Astrocyte (in vitro differentiated cells and primary cell): ENCODE measurements at regions not wholly inside any gene's neighbourhood (a gene's known extent, or its start where the extent isn't known, plus 50 kb on each side); places are given as distances from the start of the nearest gene placed in this dataset.

ENCODE experiments used
- DNase-seq: peaks from one replicate; pipeline ENCODE4 v3.0.0-alpha.2; 2010; ENCODE audit warnings: low read depth
- FAIRE-seq: peaks from 2 replicates; lab custom pipeline; 2011; peaks lifted over from hg19 to GRCh38; lab: Jason Lieb, UNC
- H2AFZ ChIP-seq: 2 replicates; pipeline ENCODE4 v1.6.0; 2012; ENCODE audit warnings: low read depth, low read length, inconsistent platforms
- H3K27ac ChIP-seq: 2 replicates; pipeline ENCODE4 v1.5.1; 2011; ENCODE audit warnings: low read depth, low read length, inconsistent platforms
- H3K27me3 ChIP-seq: 2 replicates; pipeline ENCODE4 v1.6.0; 2011; ENCODE audit warnings: low read length, inconsistent platforms; ENCODE audit not compliant: insufficient read depth
- H3K36me3 ChIP-seq: 2 replicates; pipeline ENCODE4 v1.5.1; 2011; ENCODE audit warnings: low read length, inconsistent platforms; ENCODE audit not compliant: insufficient read depth
- H3K4me1 ChIP-seq: 2 replicates; pipeline ENCODE4 v1.5.1; 2011; ENCODE audit warnings: low read length, inconsistent platforms; ENCODE audit not compliant: insufficient read depth
- H3K4me2 ChIP-seq: 2 replicates; pipeline ENCODE4 v1.6.0; 2012; ENCODE audit warnings: low read length, inconsistent platforms
- H3K4me3 ChIP-seq: 2 replicates; pipeline ENCODE4 v1.5.1; 2011; ENCODE audit warnings: low read depth, mild to moderate bottlenecking, low read length, inconsistent platforms; ENCODE audit not compliant: insufficient read depth
- H3K79me2 ChIP-seq: 2 replicates; pipeline ENCODE4 v1.6.0; 2012; ENCODE audit warnings: mild to moderate bottlenecking, low read length, inconsistent platforms; ENCODE audit not compliant: insufficient read depth
- H3K9ac ChIP-seq: 2 replicates; pipeline ENCODE4 v1.6.0; 2012; ENCODE audit warnings: mild to moderate bottlenecking, low read length, inconsistent platforms
- H3K9me3 ChIP-seq: 2 replicates; pipeline ENCODE4 v1.5.1; 2012; ENCODE audit warnings: low read depth, mild to moderate bottlenecking, low read length, inconsistent platforms; ENCODE audit not compliant: insufficient read depth
- H4K20me1 ChIP-seq: 2 replicates; pipeline ENCODE4 v1.6.0; 2012; ENCODE audit warnings: low read length, inconsistent platforms; ENCODE audit not compliant: insufficient read depth
- H3K27ac Mint-ChIP-seq: one replicate; pipeline ENCODE4 v1.8.0; 2021; ENCODE audit warnings: mild to moderate bottlenecking, mixed read lengths; ENCODE audit not compliant: unreplicated experiment
- H3K27me3 Mint-ChIP-seq: one replicate; pipeline ENCODE4 v1.8.0; 2021; ENCODE audit warnings: low read depth, mixed read lengths; ENCODE audit not compliant: unreplicated experiment
- H3K36me3 Mint-ChIP-seq: one replicate; pipeline ENCODE4 v1.8.0; 2021; ENCODE audit warnings: low read depth, mixed read lengths; ENCODE audit not compliant: unreplicated experiment
- H3K4me1 Mint-ChIP-seq: one replicate; pipeline ENCODE4 v1.8.0; 2021; ENCODE audit warnings: low read depth, mixed read lengths; ENCODE audit not compliant: unreplicated experiment
- H3K4me3 Mint-ChIP-seq: one replicate; pipeline ENCODE4 v1.8.0; 2021; ENCODE audit warnings: mild to moderate bottlenecking, moderate library complexity, mixed read lengths; ENCODE audit not compliant: unreplicated experiment
- H3K9me3 Mint-ChIP-seq: one replicate; pipeline ENCODE4 v1.8.0; 2021; ENCODE audit warnings: mild to moderate bottlenecking, mixed read lengths; ENCODE audit not compliant: unreplicated experiment
- CTCF ChIP-seq: IDR thresholded peaks from 2 replicates; pipeline ENCODE4 v1.5.1; 2011; ENCODE audit warnings: low read depth, mild to moderate bottlenecking, inconsistent platforms, low read length, moderate library complexity; ENCODE audit not compliant: insufficient read depth
- EZH2 ChIP-seq: IDR thresholded peaks from 2 replicates; pipeline ENCODE4 v1.6.1; 2012; ENCODE audit warnings: mild to moderate bottlenecking, low read length, inconsistent platforms; ENCODE audit not compliant: insufficient read depth

GRCh38 chr12:112598626-112599025, 179.9 kb downstream of the PTPN11 start:
- TF ChIP-seq CTCF (no peak), EZH2 (no peak)
- H3K4me1 Mint-ChIP-seq, result peaks cover 2% of the 10 kb centered on the region
- no peak overlapping the region for H3K27ac ChIP-seq
- no peak for DNase-seq
- no peak overlapping the region for H3K4me2 ChIP-seq
- no peaks in the 10 kb centered on the region for H3K36me3 ChIP-seq
- no peaks in the 10 kb centered on the region for H4K20me1 ChIP-seq
- no peak overlapping the region for H3K9ac ChIP-seq
- no peak overlapping the region for H3K4me3 ChIP-seq
- H3K27me3 ChIP-seq, result peaks cover 2% of the 10 kb centered on the region
- no peaks in the 10 kb centered on the region for H3K79me2 ChIP-seq
- no peak overlapping the region for H3K27ac Mint-ChIP-seq
- no peak overlapping the region for H2AFZ ChIP-seq
- FAIRE-seq, result no peak
- no peaks in the 10 kb centered on the region for H3K9me3 Mint-ChIP-seq
- no peaks in the 10 kb centered on the region for H3K4me1 ChIP-seq
- H3K27me3 Mint-ChIP-seq, result peaks cover 7% of the 10 kb centered on the region
- H3K4me3 Mint-ChIP-seq, result no peak overlapping the region
- H3K36me3 Mint-ChIP-seq, result no peaks in the 10 kb centered on the region
- H3K9me3 ChIP-seq, result no peaks in the 10 kb centered on the region

- H3K4me2 ChIP-seq, result no peak overlapping the region
- TF ChIP-seq CTCF (no peak), EZH2 (no peak)
- no peak overlapping the region for H2AFZ ChIP-seq
- FAIRE-seq, result no peak
- no peak overlapping the region for H3K4me3 ChIP-seq
- no peaks in the 10 kb centered on the region for H3K36me3 ChIP-seq
- Mint-ChIP-seq H3K4me1 (peaks cover 2% of the 10 kb centered on the region), H3K27me3 (peaks cover 11% of the 10 kb centered on the region), H3K36me3 (no peaks in the 10 kb centered on the region), H3K4me3 (no peak overlapping the region), H3K27ac (no peak overlapping the region), H3K9me3 (no peaks in the 10 kb centered on the region)
- no peaks in the 10 kb centered on the region for H4K20me1 ChIP-seq
- H3K9me3 ChIP-seq, result no peaks in the 10 kb centered on the region
- H3K9ac ChIP-seq, result no peak overlapping the region
- no peaks in the 10 kb centered on the region for H3K79me2 ChIP-seq
- no peaks in the 10 kb centered on the region for H3K4me1 ChIP-seq
- peaks cover 2% of the 10 kb centered on the region for H3K27me3 ChIP-seq
- no peak overlapping the region for H3K27ac ChIP-seq
- no peak for DNase-seq
Measured at GRCh38 chr12:112599871-112600270, 181.1 kb downstream of the PTPN11 start.

- DNase-seq, result no peak
- H3K27ac ChIP-seq, result no peak overlapping the region
- no peak overlapping the region for H3K4me3 Mint-ChIP-seq
- H3K4me1 ChIP-seq, result no peaks in the 10 kb centered on the region
- no peak for FAIRE-seq
- no peaks in the 10 kb centered on the region for H3K9me3 Mint-ChIP-seq
- H4K20me1 ChIP-seq, result no peaks in the 10 kb centered on the region
- H3K4me1 Mint-ChIP-seq, result no peaks in the 10 kb centered on the region
- no peaks in the 10 kb centered on the region for H3K36me3 ChIP-seq
- no peaks in the 10 kb centered on the region for H3K36me3 Mint-ChIP-seq
- H3K79me2 ChIP-seq, result no peaks in the 10 kb centered on the region
- TF ChIP-seq EZH2 (no peak), CTCF (no peak)
- H3K27me3 ChIP-seq, result peaks cover 2% of the 10 kb centered on the region
- no peak overlapping the region for H3K9ac ChIP-seq
- H3K4me3 ChIP-seq, result no peak overlapping the region
- H3K9me3 ChIP-seq, result no peaks in the 10 kb centered on the region
- H3K27ac Mint-ChIP-seq, result no peak overlapping the region
- H3K27me3 Mint-ChIP-seq, result peaks cover 14% of the 10 kb centered on the region
- no peak overlapping the region for H3K4me2 ChIP-seq
- H2AFZ ChIP-seq, result no peak overlapping the region
Measured at GRCh38 chr12:112602150-112602549, 183.4 kb downstream of the PTPN11 start.
